Common myeloid progenitor, CD34-positive (primary cell): ENCODE measurements at regions not wholly inside any gene's neighbourhood (a gene's known extent, or its start where the extent isn't known, plus 50 kb on each side); places are given as distances from the start of the nearest gene placed in this dataset.

Experiments
- CTCF ChIA-PET: fragments of 350-600 bp; sonication (Branson Sonifier 250); formaldehyde crosslinking; loops from one replicate; lab custom pipeline; 2021; ENCODE audit warnings: antibody characterized with exemption; lab: Charles Lee
- POLR2A ChIA-PET: fragments of 350-600 bp; sonication (Branson Sonifier 250); formaldehyde crosslinking; loops from one replicate; lab custom pipeline; 2021; ENCODE audit warnings: antibody characterized with exemption; lab: Charles Lee
- DNase-seq, 3 donors: peaks; one replicate each; pipeline versions ENCODE4 v3.0.0 to v3.0.0-alpha.2; 2013
- H3K27ac ChIP-seq, 2 experiments: 1 replicate in 1 of 2; 2 replicates in 1 of 2; pipeline ENCODE4 v1.7.0; 2013; ENCODE audit warnings: inconsistent platforms in 2 of 2, low read length in 2 of 2, mild to moderate bottlenecking in 2 of 2, low read depth in 1 of 2, moderate library complexity in 1 of 2; ENCODE audit not compliant: severe bottlenecking in 2 of 2, insufficient read depth in 1 of 2, poor library complexity in 1 of 2
- H3K27me3 ChIP-seq, 5 experiments: replicated peaks in 2 of 5; 1 replicate in 3 of 5; 2 replicates in 2 of 5; pipeline versions ENCODE4 v1.6.1 to v1.7.0; 2013; ENCODE audit warnings: low read length in 4 of 5, mild to moderate bottlenecking in 2 of 5, moderate library complexity in 2 of 5, inconsistent platforms in 1 of 5; ENCODE audit not compliant: insufficient read depth in 5 of 5, control insufficient read depth in 4 of 5
- H3K36me3 ChIP-seq, 4 experiments: 1 replicate in 2 of 4; 2 replicates in 2 of 4; pipeline versions ENCODE4 v1.6.1 to v1.7.0; 2013; ENCODE audit warnings: low read length in 3 of 4, control low read depth in 1 of 4, mild to moderate bottlenecking in 1 of 4; ENCODE audit not compliant: control insufficient read depth in 4 of 4, insufficient read depth in 4 of 4
- H3K4me1 ChIP-seq, 4 experiments: 1 replicate in 3 of 4; 2 replicates in 1 of 4; pipeline versions ENCODE4 v1.6.1 to v1.7.1; 2013; ENCODE audit warnings: low read length in 3 of 4, mild to moderate bottlenecking in 3 of 4, control low read depth in 1 of 4, inconsistent platforms in 1 of 4, moderate library complexity in 1 of 4; ENCODE audit not compliant: control insufficient read depth in 4 of 4, insufficient read depth in 4 of 4; ENCODE audit errors: control extremely low read depth in 1 of 4
- H3K4me3 ChIP-seq, 7 experiments: 1 replicate in 4 of 7; 2 replicates in 3 of 7; pipeline versions ENCODE4 v1.5.1 to v1.7.0; 2013; ENCODE audit warnings: mild to moderate bottlenecking in 7 of 7, low read length in 6 of 7, moderate library complexity in 6 of 7, inconsistent platforms in 2 of 7, low read depth in 2 of 7, control low read depth in 1 of 7; ENCODE audit not compliant: insufficient read depth in 4 of 7, control insufficient read depth in 1 of 7; ENCODE audit errors: extremely low read depth in 1 of 7
- H3K9me3 ChIP-seq, 5 experiments: 1 replicate in 4 of 5; 2 replicates in 1 of 5; pipeline versions ENCODE4 v1.6.1 to v1.7.1; 2013; ENCODE audit warnings: low read length in 4 of 5, mild to moderate bottlenecking in 2 of 5, inconsistent platforms in 1 of 5, low read depth in 1 of 5, moderate library complexity in 1 of 5; ENCODE audit not compliant: control insufficient read depth in 4 of 5, insufficient read depth in 2 of 5; ENCODE audit errors: control extremely low read depth in 1 of 5
- WGBS: methylation state at CpG from one replicate; pipeline ENCODE4 v1.1.5; 2013; ENCODE audit not compliant: insufficient coverage; 5-methylcytosine and 5-hydroxymethylcytosine counted together

DNA sequence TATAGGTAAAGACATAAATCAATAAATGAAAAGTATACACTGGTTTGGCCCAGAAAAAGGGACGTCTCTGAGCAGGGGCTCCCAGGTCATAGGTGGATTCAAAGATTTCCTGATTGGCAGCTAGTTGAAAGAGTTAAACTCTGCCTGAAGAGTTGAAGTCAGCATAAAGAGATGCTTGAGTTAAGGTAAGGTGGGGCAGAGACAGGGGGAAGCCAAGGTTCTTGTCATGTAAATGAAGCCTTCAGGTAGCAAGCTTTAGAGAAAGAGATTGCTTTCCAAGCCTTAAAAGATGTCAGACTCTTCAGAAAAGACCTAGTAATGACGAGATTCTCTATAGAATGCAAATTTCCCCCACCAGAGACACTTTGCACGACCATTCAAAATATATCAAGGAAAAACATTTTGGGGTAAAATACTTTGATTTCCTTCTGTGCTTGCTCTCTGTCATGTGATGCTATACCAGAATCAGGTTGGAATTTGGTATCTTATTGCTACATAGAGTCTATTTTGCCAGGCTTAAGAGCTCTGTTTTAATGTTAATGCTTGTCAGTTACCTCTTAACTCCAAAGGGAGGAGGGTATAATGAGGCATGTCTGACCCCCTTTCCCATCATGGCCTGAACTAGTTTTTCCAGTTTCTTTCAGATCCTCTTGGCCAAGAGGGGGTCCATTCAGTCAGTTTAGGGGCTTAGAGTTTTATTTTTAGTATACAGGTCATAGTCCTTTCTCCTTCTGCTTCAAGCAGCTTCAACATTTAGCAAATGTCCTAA is 429.6 kb downstream of the ADRA2A start:
- POLR2A ChIA-PET: no interaction called here
- Histone ChIP-seq H3K27me3 (peaks cover 0 to 2% (median 0%) of the 10 kb centered on the region in 5 experiments), H3K36me3 (no peaks in the 10 kb centered on the region), H3K27ac (no peak overlapping the region), H3K9me3 (peaks cover 0 to 3% (median 0%) of the 10 kb centered on the region in 5 experiments), H3K4me1 (no peaks in the 10 kb centered on the region), H3K4me3 (no peak overlapping the region)
- DNase-seq: no peak
- WGBS: 13% methylated on average over 1 of the region's 3 CpGs
- CTCF ChIA-PET: no interaction called here

DNA sequence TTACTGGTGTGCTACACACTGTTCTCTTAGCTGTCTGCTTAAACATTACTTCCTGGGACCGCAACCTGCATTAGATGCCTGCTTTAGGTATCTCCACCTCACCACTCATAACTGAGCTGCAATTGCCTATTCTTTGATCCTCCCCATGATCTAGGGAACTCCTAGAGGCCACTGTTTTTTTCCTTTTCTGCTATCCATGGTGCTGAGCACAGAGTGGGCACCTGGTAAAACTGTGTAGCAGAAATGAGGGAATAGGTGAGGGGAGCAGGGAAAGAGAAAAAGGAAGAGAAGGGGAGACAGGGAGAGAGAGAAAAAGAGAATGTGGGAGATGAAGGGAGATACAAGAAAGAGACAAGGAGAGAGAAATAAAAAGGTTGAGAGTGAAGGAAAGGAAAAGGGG is 434.9 kb downstream of the ADRA2A start:
- H3K4me1 ChIP-seq: no peaks in the 10 kb centered on the region
- 89% methylated on average over 1 of the region's 1 CpG for WGBS
- ChIA-PET POLR2A (no interaction called here), CTCF (no interaction called here)
- H3K4me3 ChIP-seq: no peak overlapping the region
- no peaks in the 10 kb centered on the region for H3K9me3 ChIP-seq
- peaks cover 0 to 2% (median 0%) of the 10 kb centered on the region in 5 experiments for H3K27me3 ChIP-seq
- H3K36me3 ChIP-seq: no peaks in the 10 kb centered on the region
- DNase-seq: no peak
- no peak overlapping the region for H3K27ac ChIP-seq

GRCh38 chr10:111515264-111515663 is 438.4 kb downstream of the ADRA2A start:
- ChIA-PET POLR2A (no interaction called here), CTCF (no interaction called here)
- 90% methylated on average over 3 of the region's 4 CpGs for WGBS
- Histone ChIP-seq H3K27me3 (no peaks in the 10 kb centered on the region), H3K9me3 (no peaks in the 10 kb centered on the region), H3K4me1 (no peaks in the 10 kb centered on the region), H3K4me3 (no peak overlapping the region), H3K27ac (no peak overlapping the region), H3K36me3 (no peaks in the 10 kb centered on the region)
- DNase-seq: no peak

GRCh38 chr10:111515706-111516105 is 438.9 kb downstream of the ADRA2A start:
- Histone ChIP-seq H3K27me3 (no peaks in the 10 kb centered on the region), H3K9me3 (no peaks in the 10 kb centered on the region), H3K4me3 (no peak overlapping the region), H3K4me1 (no peaks in the 10 kb centered on the region), H3K27ac (no peak overlapping the region), H3K36me3 (no peaks in the 10 kb centered on the region)
- ChIA-PET CTCF (no interaction called here), POLR2A (no interaction called here)
- DNase-seq: no peak

GRCh38 chr10:111516144-111516543 is 439.3 kb downstream of the ADRA2A start:
- H3K36me3 ChIP-seq: no peaks in the 10 kb centered on the region
- no peaks in the 10 kb centered on the region for H3K27me3 ChIP-seq
- no peaks in the 10 kb centered on the region for H3K9me3 ChIP-seq
- ChIA-PET CTCF (no interaction called here), POLR2A (no interaction called here)
- DNase-seq: no peak
- no peak overlapping the region for H3K4me3 ChIP-seq
- H3K27ac ChIP-seq: no peak overlapping the region
- no peaks in the 10 kb centered on the region for H3K4me1 ChIP-seq

DNA sequence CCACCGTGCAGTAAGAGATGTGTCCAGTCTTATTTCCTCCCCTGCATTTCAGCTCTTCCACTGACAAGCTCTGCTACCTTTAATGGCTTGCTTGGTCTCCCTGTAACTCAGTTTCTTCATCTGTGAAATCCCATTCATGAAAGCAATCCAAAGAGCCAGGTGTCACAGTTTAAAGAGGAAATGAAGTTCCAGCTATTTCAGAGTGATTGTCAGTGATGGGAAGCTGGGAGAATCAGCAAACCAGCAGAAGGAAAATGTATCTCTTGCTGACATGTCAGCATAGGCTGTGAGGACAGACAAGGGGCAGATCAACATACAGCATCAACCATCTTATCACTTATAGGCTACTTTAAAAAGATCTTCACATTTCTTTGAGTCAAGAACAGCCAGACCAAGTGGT is 445.3 kb downstream of the ADRA2A start:
- ChIA-PET CTCF (interaction anchor here (1.0 kb wide), 1 partner anchor 9 kb away, joined by 3 read pairs; no protein-coding TSS in a partner anchor), POLR2A (no interaction called here)
- Histone ChIP-seq H3K36me3 (no peaks in the 10 kb centered on the region), H3K4me3 (no peak overlapping the region), H3K27ac (no peak overlapping the region), H3K27me3 (no peaks in the 10 kb centered on the region), H3K9me3 (no peaks in the 10 kb centered on the region), H3K4me1 (no peaks in the 10 kb centered on the region)
- WGBS: 100% methylated on average over 1 of the region's 1 CpG
- DNase-seq: no peak

- 96% methylated on average over 2 of the region's 2 CpGs for WGBS
- Histone ChIP-seq H3K27ac (no peak overlapping the region), H3K27me3 (no peaks in the 10 kb centered on the region), H3K36me3 (no peaks in the 10 kb centered on the region), H3K9me3 (no peaks in the 10 kb centered on the region), H3K4me1 (no peaks in the 10 kb centered on the region), H3K4me3 (no peak overlapping the region)
- DNase-seq: no peak
- ChIA-PET POLR2A (no interaction called here), CTCF (interaction anchor here (1.0 kb wide), 1 partner anchor 9 kb away, joined by 3 read pairs; no protein-coding TSS in a partner anchor)
Observed at GRCh38 chr10:111522551-111522950, 445.7 kb downstream of the ADRA2A start.
